Mesenteric fat pad (tissue), 1 donor: ENCODE measurements at regions not wholly inside any gene's neighbourhood (a gene's known extent, or its start where the extent isn't known, plus 50 kb on each side); places are given as distances from the start of the nearest gene placed in this dataset.
"Not testable (repeated sequence)": the region's sequence is repeated elsewhere in the genome, so short reads cannot be mapped to it uniquely, and the experiment has no call there.

Experiments
- DNase-seq: peaks from one replicate; pipeline ENCODE4 v3.0.0-alpha.2; 2020; ENCODE audit warnings: low spot score
- donor health status: DM: yes; HTN: yes; CAD: no.

DNA sequence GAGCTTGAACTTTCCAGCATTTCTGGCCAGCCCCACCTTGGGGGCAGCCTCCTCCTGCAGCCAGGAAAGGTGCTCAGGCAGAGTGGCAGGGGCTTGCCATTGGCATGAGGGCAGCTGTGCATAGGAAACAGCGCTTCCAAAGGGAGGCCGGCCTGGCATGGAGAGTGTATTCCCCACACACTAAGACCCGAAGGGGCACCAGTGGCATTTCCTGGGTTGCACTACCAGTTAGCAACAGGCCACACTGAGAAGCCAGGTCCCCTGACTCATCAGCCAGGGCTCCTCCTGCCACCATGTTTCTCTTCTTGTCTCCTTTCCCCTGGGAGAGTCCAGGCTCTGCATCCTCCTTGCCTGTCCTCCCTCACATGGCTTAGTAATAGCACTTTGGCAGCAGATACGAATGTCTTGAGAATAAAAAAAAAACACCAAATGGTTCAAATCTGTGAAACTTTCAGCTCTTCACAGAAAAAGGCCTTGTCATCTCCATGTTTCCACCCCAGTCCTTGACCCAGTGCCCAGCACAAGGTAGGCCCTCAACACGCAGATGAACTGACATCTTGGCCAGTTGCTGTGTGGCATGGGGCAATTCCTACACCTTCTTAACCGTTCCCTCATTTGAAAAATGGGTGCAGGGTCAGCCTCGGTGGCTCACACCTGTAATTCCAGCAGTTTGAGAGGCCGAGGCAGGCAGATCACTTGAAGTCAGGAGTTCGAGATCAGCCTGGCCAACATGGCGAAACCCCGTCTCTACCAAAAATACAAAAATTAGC lies 180.4 kb downstream of the SMAD6 start:
- DNase-seq, result no peak

GRCh38 chr15:66883284-66883911 lies 181.4 kb downstream of the SMAD6 start:
- peak; percentile 95 for DNase-seq

GRCh38 chr15:66884115-66884622 lies 181.2 kb upstream of the SMAD3 start:
- DNase-seq, result no peak

DNA sequence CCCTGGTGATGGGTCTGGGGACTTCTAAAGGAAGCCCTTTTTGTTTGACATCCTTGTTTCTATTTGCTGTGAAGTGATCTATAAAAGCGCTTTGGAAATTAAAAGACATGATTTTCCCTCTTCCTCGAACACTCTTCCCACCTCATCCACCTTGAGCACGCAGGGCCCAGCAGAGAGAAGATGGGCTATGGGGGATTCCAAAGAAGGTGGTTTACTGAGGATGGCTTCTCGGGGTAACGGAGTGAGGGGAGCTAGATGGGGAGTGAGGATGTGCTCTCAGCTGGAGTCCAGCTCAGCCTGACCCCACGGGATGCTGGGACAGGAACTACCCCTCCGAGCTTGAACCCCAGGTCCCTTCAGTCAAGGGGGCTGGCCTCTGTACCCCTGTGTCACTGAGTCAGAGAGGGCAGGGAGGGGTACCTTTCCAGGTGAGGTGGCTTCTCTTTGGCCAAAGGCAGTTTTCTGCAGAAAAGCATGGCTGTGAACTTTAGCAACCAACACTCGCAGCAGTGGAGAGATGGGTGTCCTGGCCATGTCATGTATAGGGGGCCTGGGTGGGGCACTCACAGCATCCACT lies 180.7 kb upstream of the SMAD3 start:
- DNase-seq, result peak; percentile 28

- DNase-seq, result peak; percentile 71
These were observed 180.0 kb upstream of the SMAD3 start for GRCh38 chr15:66885281-66885915.

DNA sequence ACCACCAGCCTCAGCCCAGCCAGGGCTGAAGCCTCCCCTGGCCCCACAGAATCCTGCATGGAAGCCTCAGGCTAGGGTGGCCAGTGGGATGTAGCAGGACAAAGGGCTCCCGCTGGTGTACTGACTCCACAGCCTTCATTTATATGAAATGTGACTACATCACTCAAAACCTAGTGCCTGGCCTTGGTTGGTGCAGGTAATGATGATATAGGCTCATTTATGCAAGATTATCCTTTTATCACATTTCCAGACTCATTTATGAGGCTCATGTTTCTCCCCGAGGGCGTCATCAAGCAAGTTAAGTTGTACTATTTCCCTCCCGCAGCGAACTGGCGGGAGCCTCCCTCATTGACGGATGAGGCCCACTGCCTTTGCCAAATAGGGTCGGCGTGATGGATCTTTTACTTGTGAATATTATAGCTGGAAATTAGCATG lies 179.1 kb upstream of the SMAD3 start:
- peak; percentile 45 for DNase-seq

DNA sequence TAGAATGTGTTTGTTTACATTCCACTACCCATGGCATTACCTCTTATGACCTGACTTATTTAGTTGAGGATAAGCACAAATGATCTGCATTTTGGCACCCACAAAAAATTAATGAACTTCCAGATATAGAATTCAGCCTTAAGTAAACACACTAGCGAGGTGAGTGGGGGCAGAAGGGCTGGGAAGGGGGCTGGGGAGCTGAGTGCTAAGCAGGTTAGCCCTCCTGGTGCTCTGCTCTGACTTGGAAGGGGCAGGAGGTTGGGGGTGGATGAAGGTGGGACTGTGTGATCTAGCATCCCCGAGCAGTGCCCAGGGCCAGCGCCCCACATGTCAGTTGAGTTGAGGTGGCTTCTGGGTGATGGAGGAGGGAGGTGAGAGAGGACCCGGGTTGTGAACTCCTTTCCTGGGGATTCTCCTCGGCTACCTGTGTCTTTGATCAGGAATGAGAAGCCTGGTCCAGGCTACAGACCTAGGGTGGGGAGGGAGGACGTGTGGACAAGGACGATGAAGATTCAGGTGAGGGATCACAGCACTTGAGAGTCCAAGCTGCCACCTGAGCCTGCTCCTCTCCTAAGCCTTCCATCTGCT lies 178.6 kb upstream of the SMAD3 start:
- DNase-seq, result peak; percentile 72

DNA sequence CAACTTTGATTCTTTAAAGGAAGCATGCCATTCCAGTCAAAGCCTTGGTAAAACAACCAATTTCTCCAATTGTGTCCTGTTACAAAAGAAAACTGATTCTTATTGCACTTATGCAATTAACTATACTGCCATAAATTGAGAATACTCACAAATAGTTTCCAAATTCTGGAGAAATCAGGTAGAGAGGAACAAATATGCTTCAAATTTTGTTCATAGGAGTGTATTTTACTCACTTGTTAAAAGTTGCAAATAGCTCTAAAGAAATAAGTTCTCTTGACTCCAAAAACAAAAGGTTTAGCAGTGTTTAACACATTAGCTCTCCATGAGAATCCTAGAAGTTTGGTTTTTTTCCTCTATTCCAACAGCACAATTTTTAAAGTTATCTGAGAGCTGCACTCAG lies 176.1 kb upstream of the SMAD3 start:
- not testable (repeated sequence) for DNase-seq

DNA sequence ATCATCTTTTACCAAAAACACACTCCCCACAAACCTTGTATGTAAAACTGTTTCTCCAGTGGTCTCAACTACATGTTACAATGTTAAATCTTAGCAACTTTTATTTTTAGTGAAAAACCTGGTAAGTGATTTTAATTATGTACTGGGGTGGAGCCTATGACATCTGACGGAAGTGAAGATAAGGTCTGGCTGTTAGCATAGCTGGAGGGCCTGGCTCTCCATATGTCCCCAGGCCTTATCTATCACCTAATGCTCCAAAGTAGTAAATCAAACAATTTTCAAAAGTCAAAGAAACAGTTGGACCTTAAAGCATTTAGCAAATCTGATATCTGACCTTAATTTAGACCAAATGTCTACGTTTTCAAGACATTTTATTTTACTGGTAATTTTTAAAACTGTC lies 173.6 kb upstream of the SMAD3 start:
- no peak for DNase-seq

GRCh38 chr15:66893294-66893693 lies 172.1 kb upstream of the SMAD3 start:
- no peak for DNase-seq

DNA sequence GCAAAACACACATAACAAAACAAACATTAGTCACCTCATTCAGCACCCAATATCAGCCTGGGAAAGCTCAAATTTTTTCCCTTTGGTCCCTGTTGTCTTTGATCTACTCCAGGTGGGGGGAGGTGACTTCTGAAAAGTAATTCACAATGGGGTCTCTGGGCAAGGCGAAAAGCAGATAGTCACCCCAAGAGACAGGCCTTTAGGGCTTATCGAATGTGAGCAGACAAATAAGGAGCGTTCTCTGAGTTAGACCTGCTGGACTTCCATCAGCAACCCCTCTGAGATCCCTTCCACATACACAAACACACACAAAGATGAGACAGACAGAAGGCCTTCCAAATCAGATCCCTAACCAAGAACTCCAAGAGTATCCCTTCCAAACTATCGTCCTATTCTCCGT lies 171.0 kb upstream of the SMAD3 start:
- DNase-seq, result no peak

GRCh38 chr15:66894986-66895780 lies 170.2 kb upstream of the SMAD3 start:
- DNase-seq, result no peak

DNA sequence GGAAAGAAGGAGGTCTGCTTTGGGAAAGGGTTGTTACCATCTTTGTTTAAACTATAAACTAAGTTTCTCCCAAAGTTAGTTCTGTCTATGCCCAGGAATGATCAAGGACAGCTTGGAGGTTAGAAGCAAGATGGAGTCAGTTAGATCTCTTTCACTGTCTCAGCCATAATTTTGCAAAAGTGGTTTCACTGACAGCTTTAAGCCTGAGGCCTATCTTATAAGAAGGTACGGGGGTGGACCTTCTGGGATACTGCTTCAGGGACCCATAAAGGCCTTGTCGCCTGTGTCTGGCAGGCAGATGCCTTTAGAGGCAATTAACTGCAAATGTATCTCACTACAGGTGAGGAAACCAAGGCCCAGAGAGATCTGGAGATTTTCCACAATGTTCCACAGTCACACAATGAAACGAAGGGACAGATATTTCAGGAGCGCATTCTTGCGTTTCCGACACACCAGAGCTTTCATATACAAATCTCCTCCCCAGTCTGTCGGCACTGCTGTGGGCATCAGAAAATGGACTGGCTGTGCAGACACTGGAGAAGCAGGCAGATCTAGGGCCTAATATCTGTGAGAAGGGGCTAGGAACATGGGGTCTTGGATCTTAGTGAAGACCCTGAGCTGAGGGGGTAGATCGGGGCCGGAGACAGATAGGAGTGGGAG lies 169.5 kb upstream of the SMAD3 start:
- DNase-seq, result no peak

DNA sequence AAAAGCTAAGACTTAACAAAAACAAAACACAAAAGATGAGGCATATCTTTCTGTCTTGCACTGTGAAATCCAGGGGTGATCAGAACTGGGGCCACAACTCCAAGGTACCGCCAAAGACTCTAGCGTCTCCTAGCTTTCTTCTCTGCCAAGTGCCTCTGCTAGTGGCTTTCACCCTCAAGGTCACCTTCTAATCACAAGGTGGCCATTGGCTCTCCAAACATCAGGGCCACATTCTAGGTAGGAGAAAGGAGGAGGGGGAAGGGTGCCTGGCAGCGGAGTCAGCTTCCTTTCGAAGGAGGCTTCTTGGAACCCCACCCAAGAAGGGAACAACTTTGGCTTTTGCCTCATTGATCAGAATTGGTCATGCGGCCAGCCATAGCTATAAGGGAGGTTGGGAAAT lies 168.8 kb upstream of the SMAD3 start:
- no peak for DNase-seq

- no peak for DNase-seq
These were observed 168.0 kb upstream of the SMAD3 start for GRCh38 chr15:66897416-66897815.

- DNase-seq, result peak; percentile 62
These were observed 167.4 kb upstream of the SMAD3 start for GRCh38 chr15:66897971-66898370.

DNA sequence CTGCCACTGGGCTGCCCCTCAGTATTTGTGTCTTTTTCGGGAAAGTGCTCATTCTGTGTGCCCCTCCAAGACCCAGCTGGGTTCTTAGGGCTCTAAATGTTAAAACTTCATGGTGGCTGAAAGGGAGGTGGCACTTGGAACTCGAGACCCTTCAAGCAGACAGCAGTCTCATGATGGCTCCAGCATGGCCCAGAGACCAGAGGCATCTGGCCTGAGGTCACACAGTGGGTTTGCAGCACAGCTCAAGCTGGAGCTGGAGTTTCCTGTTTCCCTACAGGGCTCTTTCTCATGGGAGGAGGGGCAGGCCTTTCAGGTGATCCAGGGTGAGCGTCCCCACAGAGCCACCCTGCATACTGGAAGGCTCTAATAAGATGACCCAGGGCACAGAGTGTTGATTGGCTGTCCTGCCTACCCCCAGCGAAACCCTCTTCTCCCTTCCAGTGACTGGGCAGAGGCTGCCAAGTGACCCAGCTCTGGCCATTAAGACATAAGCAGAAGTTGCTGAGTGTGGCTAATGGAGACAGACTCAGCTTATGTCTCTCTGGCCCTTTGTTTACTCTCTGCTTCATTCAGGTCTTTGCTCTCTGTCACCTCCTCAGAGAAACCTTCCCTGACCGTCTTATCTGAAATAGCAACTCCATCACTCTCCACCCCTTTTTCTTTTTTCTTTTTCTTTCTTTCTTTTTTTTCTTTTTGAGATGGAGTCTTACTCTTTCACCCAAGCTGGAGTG lies 166.6 kb upstream of the SMAD3 start:
- DNase-seq, result peak; percentile 68

DNA sequence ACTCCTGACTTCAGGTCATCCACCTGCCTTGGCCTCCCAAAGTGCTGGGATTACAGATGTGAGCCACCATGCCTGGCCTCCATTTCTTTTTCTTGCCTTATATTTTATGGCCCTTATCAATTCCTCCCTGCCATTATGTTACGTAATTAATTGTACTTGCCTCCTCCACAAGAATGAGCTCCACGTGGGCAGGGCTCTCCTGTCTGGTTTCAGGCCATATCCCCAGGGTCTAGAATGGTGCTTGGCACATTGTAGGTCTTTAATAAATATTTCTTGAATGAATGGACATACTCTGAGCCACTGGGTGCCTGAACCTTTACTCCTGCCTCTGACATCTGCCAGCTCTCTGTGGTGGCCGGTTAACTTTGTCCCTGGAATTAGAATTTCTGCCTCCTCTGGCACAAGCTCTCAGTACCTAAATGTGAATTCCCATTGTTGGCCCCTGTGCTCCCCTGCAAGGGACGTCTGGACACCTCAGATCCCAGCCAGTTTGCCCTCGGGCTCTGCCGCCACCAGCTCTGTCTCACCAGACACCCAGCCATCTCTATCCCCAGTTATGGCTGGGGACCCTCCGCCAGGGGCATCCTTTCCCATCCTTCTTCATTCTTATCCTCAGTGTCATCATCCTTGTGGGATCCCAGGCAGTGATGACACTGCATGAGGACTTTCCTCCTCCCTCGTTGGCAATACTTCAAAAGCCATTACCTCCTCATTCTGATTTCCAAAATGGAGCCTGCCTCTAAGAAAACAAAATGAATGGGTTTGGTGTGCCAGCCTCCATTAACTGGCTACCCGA lies 165.6 kb upstream of the SMAD3 start:
- no peak for DNase-seq
